Loucy (cell line): ENCODE measurements at regions not wholly inside any gene's neighbourhood (a gene's known extent, or its start where the extent isn't known, plus 50 kb on each side); places are given as distances from the start of the nearest gene placed in this dataset.

ENCODE experiments used
- H2AFZ ChIP-seq: fragments of 200-600 bp; sonication (generic); 2 replicates; pipeline ENCODE4 v1.6.0; 2016; ENCODE audit warnings: antibody characterized with exemption, mild to moderate bottlenecking, low read length, moderate library complexity
- H3F3A ChIP-seq: fragments of 200-600 bp; 2 replicates; pipeline ENCODE4 v1.6.0; 2016; ENCODE audit warnings: antibody characterized with exemption, low read depth, mild to moderate bottlenecking
- H3K27me3 ChIP-seq: fragments of 200-600 bp; sonication (generic); 2 replicates; pipeline ENCODE4 v1.6.1; 2014; ENCODE audit warnings: low read length, mild to moderate bottlenecking; ENCODE audit not compliant: insufficient read depth, poor library complexity, severe bottlenecking
- H3K36me3 ChIP-seq: fragments of 200-600 bp; sonication (generic); 2 replicates; pipeline ENCODE4 v1.6.1; 2016; ENCODE audit warnings: low read length; ENCODE audit not compliant: insufficient read depth
- H3K4me1 ChIP-seq: fragments of 200-600 bp; sonication (generic); 2 replicates; pipeline ENCODE4 v1.5.1; 2014; ENCODE audit warnings: low read length, mild to moderate bottlenecking; ENCODE audit not compliant: insufficient read depth, poor library complexity, severe bottlenecking
- H3K4me2 ChIP-seq: fragments of 200-600 bp; sonication (generic); 2 replicates; pipeline ENCODE4 v1.6.0; 2014; ENCODE audit warnings: antibody characterized with exemption, low read length, low read depth, mild to moderate bottlenecking; ENCODE audit not compliant: poor library complexity, severe bottlenecking
- H3K4me3 ChIP-seq: fragments of 200-600 bp; sonication (generic); 2 replicates; pipeline ENCODE4 v1.5.1; 2014; ENCODE audit warnings: low read length, mild to moderate bottlenecking, mixed read lengths; ENCODE audit not compliant: poor library complexity, severe bottlenecking
- H3K79me2 ChIP-seq: fragments of 200-600 bp; sonication (generic); 2 replicates; pipeline ENCODE4 v1.6.1; 2014; ENCODE audit warnings: low read length; ENCODE audit not compliant: insufficient read depth
- H3K9ac ChIP-seq: fragments of 200-600 bp; sonication (generic); 2 replicates; pipeline ENCODE4 v1.6.0; 2014; ENCODE audit warnings: mild to moderate bottlenecking, low read depth, low read length, moderate library complexity; ENCODE audit not compliant: poor library complexity, severe bottlenecking
- H3K9me2 ChIP-seq: fragments of 200-600 bp; sonication (generic); replicated peaks from 2 replicates; pipeline ENCODE4 v1.6.1; 2016; ENCODE audit warnings: low read depth, low read length, mixed read lengths
- H3K9me3 ChIP-seq: fragments of 200-600 bp; sonication (generic); 2 replicates; pipeline ENCODE4 v1.6.1; 2014; ENCODE audit warnings: mild to moderate bottlenecking, antibody characterized with exemption, low read length, low read depth; ENCODE audit not compliant: insufficient read depth
- H4K20me1 ChIP-seq: fragments of 200-600 bp; sonication (generic); 2 replicates; pipeline ENCODE4 v1.6.0; 2014; ENCODE audit warnings: antibody characterized with exemption, low read length, mild to moderate bottlenecking; ENCODE audit not compliant: insufficient read depth, poor library complexity, severe bottlenecking
- EZH2phosphoT487 ChIP-seq: fragments of 200-600 bp; IDR thresholded peaks from 2 replicates; pipeline ENCODE4 v1.6.1; 2018; ENCODE audit warnings: antibody characterized with exemption, mild to moderate bottlenecking, moderate library complexity, borderline replicate concordance
- TF ChIP-seq, protein P1 (sequence below): fragments of 200-600 bp; sonication (generic); conservative IDR thresholded peaks from 2 replicates; pipeline ENCODE4 v1.5.1; 2014; ENCODE audit warnings: mild to moderate bottlenecking, antibody characterized with exemption, low read length

DNA sequence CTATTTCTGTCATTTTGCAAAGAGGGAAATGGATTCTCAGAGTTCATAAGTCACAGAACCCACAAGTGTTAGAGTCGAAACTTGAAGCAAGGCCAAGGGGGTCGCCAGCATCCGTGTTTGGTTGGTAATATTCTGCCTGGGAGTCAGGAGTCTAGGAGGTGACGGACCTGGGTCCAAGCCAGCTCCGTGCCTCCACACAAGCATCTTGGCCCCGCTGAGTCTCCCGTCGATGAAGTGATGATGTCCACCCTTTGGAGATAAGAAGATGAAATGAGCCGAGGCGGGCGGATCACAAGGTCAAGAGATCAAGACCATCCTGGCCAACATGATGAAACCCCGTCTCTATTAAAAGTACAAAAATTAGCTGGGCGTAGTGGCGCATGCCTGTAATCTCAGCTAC is 53.2 kb upstream of the TNRC6C start:
- no peaks in the 10 kb centered on the region for H3K79me2 ChIP-seq
- H4K20me1 ChIP-seq = no peaks in the 10 kb centered on the region
- no peak overlapping the region for H3K9ac ChIP-seq
- no peak overlapping the region for H3K4me3 ChIP-seq
- no peak overlapping the region for H2AFZ ChIP-seq
- no peaks in the 10 kb centered on the region for H3K36me3 ChIP-seq
- no peaks in the 10 kb centered on the region for H3K4me1 ChIP-seq
- H3K9me3 ChIP-seq = no peaks in the 10 kb centered on the region
- H3K4me2 ChIP-seq = no peak overlapping the region
- no peaks in the 10 kb centered on the region for H3F3A ChIP-seq
- no peaks in the 10 kb centered on the region for H3K9me2 ChIP-seq
- H3K27me3 ChIP-seq = no peaks in the 10 kb centered on the region
- TF ChIP-seq EZH2phosphoT487 = no peak
- TF ChIP-seq, protein P1, sequence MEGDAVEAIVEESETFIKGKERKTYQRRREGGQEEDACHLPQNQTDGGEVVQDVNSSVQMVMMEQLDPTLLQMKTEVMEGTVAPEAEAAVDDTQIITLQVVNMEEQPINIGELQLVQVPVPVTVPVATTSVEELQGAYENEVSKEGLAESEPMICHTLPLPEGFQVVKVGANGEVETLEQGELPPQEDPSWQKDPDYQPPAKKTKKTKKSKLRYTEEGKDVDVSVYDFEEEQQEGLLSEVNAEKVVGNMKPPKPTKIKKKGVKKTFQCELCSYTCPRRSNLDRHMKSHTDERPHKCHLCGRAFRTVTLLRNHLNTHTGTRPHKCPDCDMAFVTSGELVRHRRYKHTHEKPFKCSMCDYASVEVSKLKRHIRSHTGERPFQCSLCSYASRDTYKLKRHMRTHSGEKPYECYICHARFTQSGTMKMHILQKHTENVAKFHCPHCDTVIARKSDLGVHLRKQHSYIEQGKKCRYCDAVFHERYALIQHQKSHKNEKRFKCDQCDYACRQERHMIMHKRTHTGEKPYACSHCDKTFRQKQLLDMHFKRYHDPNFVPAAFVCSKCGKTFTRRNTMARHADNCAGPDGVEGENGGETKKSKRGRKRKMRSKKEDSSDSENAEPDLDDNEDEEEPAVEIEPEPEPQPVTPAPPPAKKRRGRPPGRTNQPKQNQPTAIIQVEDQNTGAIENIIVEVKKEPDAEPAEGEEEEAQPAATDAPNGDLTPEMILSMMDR = no peak

DNA sequence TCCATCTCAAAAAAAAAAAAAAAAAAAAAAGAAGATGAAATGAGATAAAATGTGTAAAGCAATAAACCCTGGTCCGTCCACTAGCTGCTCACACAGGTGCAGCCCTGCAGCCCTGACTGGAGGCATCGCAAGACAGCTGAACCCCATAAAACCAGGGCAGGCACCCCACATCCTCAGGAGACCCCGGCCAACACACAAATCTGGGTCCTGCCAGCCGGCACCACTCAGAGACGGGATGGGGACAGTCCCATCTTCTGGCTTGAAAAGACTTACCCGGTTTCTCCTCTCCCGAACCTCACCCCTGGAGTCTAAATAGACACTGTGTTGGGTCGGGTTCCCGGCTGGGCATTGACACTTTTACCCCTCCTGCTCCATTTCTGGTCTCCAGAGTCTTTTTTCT is 52.7 kb upstream of the TNRC6C start:
- Histone ChIP-seq H3K4me2 (no peak overlapping the region), H3K27me3 (no peaks in the 10 kb centered on the region), H3K36me3 (no peaks in the 10 kb centered on the region), H2AFZ (no peak overlapping the region), H4K20me1 (no peaks in the 10 kb centered on the region), H3K4me1 (no peaks in the 10 kb centered on the region), H3F3A (no peaks in the 10 kb centered on the region), H3K79me2 (no peaks in the 10 kb centered on the region), H3K9me2 (no peaks in the 10 kb centered on the region), H3K9ac (no peak overlapping the region), H3K9me3 (no peaks in the 10 kb centered on the region), H3K4me3 (no peak overlapping the region)
- no peak for TF ChIP-seq EZH2phosphoT487
- TF ChIP-seq, protein P1 = no peak

DNA sequence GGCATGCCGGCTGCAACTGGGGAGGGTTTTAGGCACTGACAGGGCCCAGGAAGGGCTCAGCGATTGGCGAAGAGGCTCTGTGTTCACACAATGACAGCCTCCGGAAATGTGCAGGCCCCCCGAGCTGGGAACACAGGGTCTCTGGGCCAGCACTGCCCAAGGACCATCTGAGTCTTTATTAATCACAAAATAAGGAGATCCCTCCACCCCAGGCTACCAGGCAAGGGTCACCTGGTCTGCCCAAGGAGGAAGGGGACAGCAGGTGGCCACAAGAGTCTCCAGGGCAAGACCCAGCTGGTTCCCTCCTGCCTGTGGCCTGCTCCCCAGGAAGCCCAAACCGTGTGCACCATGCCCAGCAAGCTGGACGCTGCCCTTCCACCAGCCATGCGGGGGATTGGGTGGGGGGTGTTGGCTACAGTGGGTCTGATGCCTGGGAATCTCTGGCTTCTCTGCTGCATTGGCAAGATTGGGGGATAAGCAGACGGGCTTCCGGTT is 52.1 kb upstream of the TNRC6C start:
- Histone ChIP-seq H3K4me1 (no peaks in the 10 kb centered on the region), H3K9ac (no peak overlapping the region), H3K4me3 (no peak overlapping the region), H2AFZ (no peak overlapping the region), H3F3A (no peaks in the 10 kb centered on the region), H3K79me2 (no peaks in the 10 kb centered on the region), H3K9me2 (no peaks in the 10 kb centered on the region), H3K9me3 (no peaks in the 10 kb centered on the region), H4K20me1 (no peaks in the 10 kb centered on the region), H3K4me2 (no peak overlapping the region), H3K36me3 (no peaks in the 10 kb centered on the region), H3K27me3 (no peaks in the 10 kb centered on the region)
- TF ChIP-seq EZH2phosphoT487 = no peak
- TF ChIP-seq, protein P1 = no peak
